SKM-1 treated with dmso at 0.1 percent for 144 hours (cell line): ENCODE measurements at regions not wholly inside any gene's neighbourhood (a gene's known extent, or its start where the extent isn't known, plus 50 kb on each side); places are given as distances from the start of the nearest gene placed in this dataset.

ENCODE experiments used
- DNase-seq: peaks from one replicate; lab custom pipeline; 2025; ENCODE audit not compliant: unreplicated experiment; lab: John Stamatoyannopoulos, UW

- no peak for DNase-seq
Observed at GRCh38 chr4:35734381-35735098, 509.8 kb downstream of the ARAP2 start.

- no peak for DNase-seq
Observed at GRCh38 chr4:35739308-35739707, 505.0 kb downstream of the ARAP2 start.

GRCh38 chr4:35754047-35754446, 490.3 kb downstream of the ARAP2 start:
- no peak for DNase-seq

- no peak for DNase-seq
Observed at GRCh38 chr4:35757836-35758235, 486.5 kb downstream of the ARAP2 start.

- no peak for DNase-seq
Observed at GRCh38 chr4:35760807-35761206, 483.5 kb downstream of the ARAP2 start.

GRCh38 chr4:35771571-35771970, 472.7 kb downstream of the ARAP2 start:
- DNase-seq = no peak

- no peak for DNase-seq
Observed at GRCh38 chr4:35772291-35772690, 472.0 kb downstream of the ARAP2 start.

- DNase-seq = no peak
Observed at GRCh38 chr4:35789899-35790574, 454.3 kb downstream of the ARAP2 start.

- DNase-seq = no peak
Observed at GRCh38 chr4:35793045-35793722, 451.1 kb downstream of the ARAP2 start.

- no peak for DNase-seq
Observed at GRCh38 chr4:35793766-35794165, 450.5 kb downstream of the ARAP2 start.

GRCh38 chr4:35800669-35801068, 443.6 kb downstream of the ARAP2 start:
- no peak for DNase-seq

- DNase-seq = no peak
Observed at GRCh38 chr4:35802644-35803043, 441.7 kb downstream of the ARAP2 start.

GRCh38 chr4:35818520-35818919, 425.8 kb downstream of the ARAP2 start:
- DNase-seq = no peak

- DNase-seq = no peak
Observed at GRCh38 chr4:35820003-35820402, 424.3 kb downstream of the ARAP2 start.

- no peak for DNase-seq
Observed at GRCh38 chr4:35824231-35824630, 420.1 kb downstream of the ARAP2 start.

GRCh38 chr4:35835893-35836292, 408.4 kb downstream of the ARAP2 start:
- no peak for DNase-seq

- no peak for DNase-seq
Observed at GRCh38 chr4:35836596-35836995, 407.7 kb downstream of the ARAP2 start.

- DNase-seq = no peak
Observed at GRCh38 chr4:35867057-35867456, 377.3 kb downstream of the ARAP2 start.

- DNase-seq = no peak
Observed at GRCh38 chr4:35872273-35872672, 372.0 kb downstream of the ARAP2 start.

- DNase-seq = no peak
Observed at GRCh38 chr4:35879479-35879878, 364.8 kb downstream of the ARAP2 start.

GRCh38 chr4:35883108-35883507, 361.2 kb downstream of the ARAP2 start:
- DNase-seq = no peak
